HepG2 (cell line): ENCODE measurements at regions not wholly inside any gene's neighbourhood (a gene's known extent, or its start where the extent isn't known, plus 50 kb on each side); places are given as distances from the start of the nearest gene placed in this dataset.

Experiments
- GABPB1 ChIP-seq: IDR thresholded peaks from 2 replicates; pipeline ENCODE4 v1.6.1; 2016; ENCODE audit warnings: mild to moderate bottlenecking, missing genetic modification reagents, moderate library complexity, missing compliant biosample characterization
- TF ChIP-seq, protein P1 (sequence below): sonication (generic); formaldehyde crosslinking; IDR thresholded peaks from 2 replicates; pipeline ENCODE4 v1.4.0; 2020; ENCODE audit warnings: mild to moderate bottlenecking, missing genetic modification reagents

DNA sequence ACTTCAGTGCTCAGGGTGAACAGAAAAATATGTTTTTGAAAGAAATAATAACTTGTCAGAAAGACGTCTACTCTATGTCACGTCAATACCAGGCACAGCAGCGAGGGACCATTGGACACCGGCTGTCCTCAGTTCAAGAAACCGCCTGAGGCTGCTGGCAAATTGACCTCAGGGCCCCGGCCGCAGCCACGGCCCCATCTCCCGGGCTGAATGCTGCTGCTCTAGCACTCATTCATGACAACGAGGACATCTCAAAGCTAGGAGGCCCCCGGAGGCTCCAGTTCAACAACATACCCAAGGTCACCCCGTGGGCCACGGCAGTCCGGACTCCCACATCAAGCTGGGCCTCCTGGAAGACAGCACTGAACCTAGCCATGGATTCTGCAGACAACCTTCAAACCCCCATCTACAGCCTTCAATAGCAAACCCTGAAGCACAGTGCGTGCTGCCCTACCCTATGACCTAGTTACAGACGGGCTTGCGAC is 204.0 kb upstream of the NSMCE3 start:
- TF ChIP-seq GABPB1 (CRISPR knock-in tag) = no peak
- TF ChIP-seq, protein P1, sequence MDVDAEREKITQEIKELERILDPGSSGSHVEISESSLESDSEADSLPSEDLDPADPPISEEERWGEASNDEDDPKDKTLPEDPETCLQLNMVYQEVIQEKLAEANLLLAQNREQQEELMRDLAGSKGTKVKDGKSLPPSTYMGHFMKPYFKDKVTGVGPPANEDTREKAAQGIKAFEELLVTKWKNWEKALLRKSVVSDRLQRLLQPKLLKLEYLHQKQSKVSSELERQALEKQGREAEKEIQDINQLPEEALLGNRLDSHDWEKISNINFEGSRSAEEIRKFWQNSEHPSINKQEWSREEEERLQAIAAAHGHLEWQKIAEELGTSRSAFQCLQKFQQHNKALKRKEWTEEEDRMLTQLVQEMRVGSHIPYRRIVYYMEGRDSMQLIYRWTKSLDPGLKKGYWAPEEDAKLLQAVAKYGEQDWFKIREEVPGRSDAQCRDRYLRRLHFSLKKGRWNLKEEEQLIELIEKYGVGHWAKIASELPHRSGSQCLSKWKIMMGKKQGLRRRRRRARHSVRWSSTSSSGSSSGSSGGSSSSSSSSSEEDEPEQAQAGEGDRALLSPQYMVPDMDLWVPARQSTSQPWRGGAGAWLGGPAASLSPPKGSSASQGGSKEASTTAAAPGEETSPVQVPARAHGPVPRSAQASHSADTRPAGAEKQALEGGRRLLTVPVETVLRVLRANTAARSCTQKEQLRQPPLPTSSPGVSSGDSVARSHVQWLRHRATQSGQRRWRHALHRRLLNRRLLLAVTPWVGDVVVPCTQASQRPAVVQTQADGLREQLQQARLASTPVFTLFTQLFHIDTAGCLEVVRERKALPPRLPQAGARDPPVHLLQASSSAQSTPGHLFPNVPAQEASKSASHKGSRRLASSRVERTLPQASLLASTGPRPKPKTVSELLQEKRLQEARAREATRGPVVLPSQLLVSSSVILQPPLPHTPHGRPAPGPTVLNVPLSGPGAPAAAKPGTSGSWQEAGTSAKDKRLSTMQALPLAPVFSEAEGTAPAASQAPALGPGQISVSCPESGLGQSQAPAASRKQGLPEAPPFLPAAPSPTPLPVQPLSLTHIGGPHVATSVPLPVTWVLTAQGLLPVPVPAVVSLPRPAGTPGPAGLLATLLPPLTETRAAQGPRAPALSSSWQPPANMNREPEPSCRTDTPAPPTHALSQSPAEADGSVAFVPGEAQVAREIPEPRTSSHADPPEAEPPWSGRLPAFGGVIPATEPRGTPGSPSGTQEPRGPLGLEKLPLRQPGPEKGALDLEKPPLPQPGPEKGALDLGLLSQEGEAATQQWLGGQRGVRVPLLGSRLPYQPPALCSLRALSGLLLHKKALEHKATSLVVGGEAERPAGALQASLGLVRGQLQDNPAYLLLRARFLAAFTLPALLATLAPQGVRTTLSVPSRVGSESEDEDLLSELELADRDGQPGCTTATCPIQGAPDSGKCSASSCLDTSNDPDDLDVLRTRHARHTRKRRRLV (CRISPR knock-in tag) = no peak
